ENCODE measurements at regions not wholly inside any gene's neighbourhood (a gene's known extent, or its start where the extent isn't known, plus 50 kb on each side); places are given as distances from the start of the nearest gene placed in this dataset.

- no peak for DNase-seq (ENCODE audit: low read depth)
Observed at GRCh38 chr10:47143473-47143872, 156.5 kb upstream of the GDF10 start.

- DNase-seq (ENCODE audit: low read depth): no peak
Observed at GRCh38 chr10:47144525-47144924, 155.5 kb upstream of the GDF10 start.

GRCh38 chr10:47145290-47145934 is 154.6 kb upstream of the GDF10 start:
- no peak for DNase-seq (ENCODE audit: low read depth)

GRCh38 chr10:47146572-47146971 is 153.4 kb upstream of the GDF10 start:
- DNase-seq (ENCODE audit: low read depth): no peak

GRCh38 chr10:47147186-47147585 is 152.8 kb upstream of the GDF10 start:
- no peak for DNase-seq (ENCODE audit: low read depth)

- no peak for DNase-seq (ENCODE audit: low read depth)
Observed at GRCh38 chr10:47150581-47150980, 149.4 kb upstream of the GDF10 start.

- DNase-seq (ENCODE audit: low read depth): no peak
Observed at GRCh38 chr10:47151920-47152319, 148.1 kb upstream of the GDF10 start.

- no peak for DNase-seq (ENCODE audit: low read depth)
Observed at GRCh38 chr10:47152861-47153349, 147.1 kb upstream of the GDF10 start.

GRCh38 chr10:47154762-47155161 is 145.2 kb upstream of the GDF10 start:
- DNase-seq (ENCODE audit: low read depth): no peak

- no peak for DNase-seq (ENCODE audit: low read depth)
Observed at GRCh38 chr10:47156873-47157272, 143.1 kb upstream of the GDF10 start.

GRCh38 chr10:47158116-47159071 is 141.6 kb upstream of the GDF10 start:
- no peak for DNase-seq (ENCODE audit: low read depth)

GRCh38 chr10:47159361-47160260 is 140.4 kb upstream of the GDF10 start:
- DNase-seq (ENCODE audit: low read depth): no peak

- DNase-seq (ENCODE audit: low read depth): no peak
Observed at GRCh38 chr10:47160261-47160908, 139.6 kb upstream of the GDF10 start.

GRCh38 chr10:47160967-47161366 is 139.0 kb upstream of the GDF10 start:
- DNase-seq (ENCODE audit: low read depth): no peak

GRCh38 chr10:47161465-47161864 is 138.5 kb upstream of the GDF10 start:
- no peak for DNase-seq (ENCODE audit: low read depth)

- DNase-seq (ENCODE audit: low read depth): no peak
Observed at GRCh38 chr10:47164126-47164799, 135.7 kb upstream of the GDF10 start.

- DNase-seq (ENCODE audit: low read depth): no peak
Observed at GRCh38 chr10:47164800-47165128, 135.2 kb upstream of the GDF10 start.

GRCh38 chr10:47165168-47165710 is 134.8 kb upstream of the GDF10 start:
- no peak for DNase-seq (ENCODE audit: low read depth)

- peak; percentile 69 for DNase-seq (ENCODE audit: low read depth)
Observed at GRCh38 chr10:47165711-47166404, 134.1 kb upstream of the GDF10 start.

- DNase-seq (ENCODE audit: low read depth): no peak
Observed at GRCh38 chr10:47166405-47166777, 133.6 kb upstream of the GDF10 start.

Data from forelimb muscle (tissue), 1 donor.